CD4-positive, alpha-beta T cell treated with Interleukin-10 for 1 hour (primary cell): ENCODE measurements at regions not wholly inside any gene's neighbourhood (a gene's known extent, or its start where the extent isn't known, plus 50 kb on each side); places are given as distances from the start of the nearest gene placed in this dataset.
"Not testable (repeated sequence)": the region's sequence is repeated elsewhere in the genome, so short reads cannot be mapped to it uniquely, and the experiment has no call there.

Source experiments
- DNase-seq: peaks from one replicate; pipeline ENCODE4 v3.0.0-alpha.2; 2020

DNA sequence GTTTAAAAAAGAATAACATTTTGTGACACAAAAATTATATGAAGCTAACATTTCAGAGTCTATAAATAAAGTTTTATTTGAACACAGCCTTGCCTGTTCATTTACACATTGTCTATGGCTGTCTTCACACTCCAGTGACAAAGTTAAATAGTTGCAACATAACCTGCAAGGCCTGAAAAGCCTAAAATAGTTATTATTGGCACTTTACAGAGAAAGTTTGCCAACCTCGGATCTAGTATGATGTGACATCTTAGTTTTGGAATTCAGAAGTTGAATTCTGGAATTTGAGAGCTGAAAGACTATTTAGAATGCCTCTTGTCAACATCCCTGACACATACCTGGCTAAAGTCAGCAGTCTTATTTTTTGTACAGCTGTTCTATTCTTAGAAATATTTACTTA lies 68.3 kb downstream of the DYRK2 start:
- no peak for DNase-seq

DNA sequence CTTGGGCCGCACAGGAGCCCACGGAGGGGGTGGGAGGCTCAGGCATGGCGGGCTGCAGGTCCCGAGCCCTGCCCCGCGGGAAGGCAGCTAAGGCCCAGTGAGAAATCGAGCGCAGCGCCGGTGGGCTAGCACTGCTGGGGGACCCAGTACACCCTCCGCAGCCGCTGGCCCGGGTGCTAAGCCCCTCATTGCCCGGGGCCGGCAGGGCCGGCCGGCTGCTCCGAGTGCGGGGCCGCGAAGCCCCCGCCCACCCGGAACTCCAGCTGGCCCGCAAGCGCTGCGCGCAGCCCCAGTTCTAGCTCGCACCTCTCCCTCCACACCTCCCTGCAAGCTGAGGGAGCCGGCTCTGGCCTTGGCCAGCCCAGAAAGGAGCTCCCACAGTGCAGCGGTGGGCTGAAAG lies 70.8 kb downstream of the DYRK2 start:
- DNase-seq = not testable (repeated sequence)

DNA sequence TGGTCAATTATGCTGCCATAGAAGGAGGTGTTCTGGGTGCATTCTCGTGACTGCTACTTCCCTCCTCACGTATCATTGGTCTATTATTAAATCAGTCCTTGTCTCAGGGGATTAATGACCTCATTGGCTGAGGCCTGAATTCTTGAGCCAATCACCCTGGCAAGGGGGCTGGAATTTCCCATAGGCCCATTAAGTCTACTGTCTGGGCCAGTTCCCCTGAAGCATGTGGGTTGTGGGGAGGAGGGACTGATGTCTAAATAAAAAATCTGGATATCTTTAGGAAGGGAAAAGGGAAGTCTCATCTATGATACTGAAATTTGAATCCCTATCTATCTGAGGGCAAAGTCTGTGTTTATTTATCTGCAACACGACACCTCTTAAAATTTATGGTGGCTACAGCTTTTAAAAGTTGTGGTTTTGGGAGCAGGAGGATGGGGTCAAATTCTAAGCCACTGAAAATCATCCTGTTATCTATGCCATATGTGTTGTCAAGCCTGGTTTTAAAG lies 71.9 kb downstream of the DYRK2 start:
- DNase-seq = no peak

DNA sequence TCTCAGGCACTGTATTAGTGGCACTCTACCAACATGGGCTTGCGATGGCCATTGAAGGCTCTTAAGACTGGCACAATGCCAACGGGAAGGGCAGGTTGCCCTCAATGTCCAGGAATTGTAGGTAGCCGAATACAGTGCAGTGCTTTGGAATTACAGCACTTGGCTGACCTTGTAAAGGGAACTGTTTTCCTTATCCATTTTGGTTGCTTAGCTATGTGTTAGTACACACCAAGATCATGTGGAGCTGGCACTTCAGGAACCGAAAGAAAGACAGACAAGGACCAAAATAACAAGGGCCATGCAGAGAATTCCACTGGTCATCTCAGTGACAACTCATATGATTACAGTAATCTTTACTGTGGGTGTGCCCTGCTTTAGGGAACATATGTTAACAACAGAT lies 72.7 kb downstream of the DYRK2 start:
- no peak for DNase-seq

DNA sequence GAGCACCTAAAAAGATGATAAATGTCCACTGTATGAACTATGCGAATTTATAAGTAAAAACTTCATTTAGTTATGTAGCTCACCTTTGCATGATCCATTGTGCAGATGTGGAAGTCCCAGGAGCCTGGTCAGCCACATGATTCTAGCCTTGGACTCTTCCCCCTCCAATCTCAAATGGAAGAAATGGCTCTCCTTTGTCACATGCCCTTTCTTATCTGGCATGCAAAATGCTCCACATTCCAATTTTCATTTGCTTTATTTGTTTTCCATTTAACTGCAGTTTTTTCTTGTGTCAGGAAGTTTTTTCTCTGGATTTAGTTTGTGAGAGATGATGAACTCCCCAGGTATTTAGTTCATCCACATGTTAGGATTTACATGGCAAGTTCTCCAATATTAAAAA lies 73.8 kb downstream of the DYRK2 start:
- no peak for DNase-seq

DNA sequence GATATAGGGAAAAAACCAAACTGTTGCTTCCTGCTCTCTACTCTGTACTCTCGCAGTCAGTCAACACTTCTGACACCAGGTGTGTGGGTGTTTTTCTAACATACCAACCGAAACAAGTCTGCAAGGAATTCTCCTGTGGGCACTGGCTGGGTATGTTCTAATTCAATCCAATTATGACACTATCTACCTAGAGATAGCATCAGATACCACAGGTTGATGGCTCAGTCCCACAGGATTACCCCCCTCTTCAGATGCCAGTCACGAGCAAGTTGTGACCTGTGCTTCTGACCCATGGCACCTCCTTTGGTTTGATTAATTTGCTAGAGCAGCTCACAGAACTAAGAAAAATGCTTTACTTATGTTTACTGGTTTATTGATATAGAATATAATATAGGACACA lies 78.3 kb downstream of the DYRK2 start:
- DNase-seq = no peak

DNA sequence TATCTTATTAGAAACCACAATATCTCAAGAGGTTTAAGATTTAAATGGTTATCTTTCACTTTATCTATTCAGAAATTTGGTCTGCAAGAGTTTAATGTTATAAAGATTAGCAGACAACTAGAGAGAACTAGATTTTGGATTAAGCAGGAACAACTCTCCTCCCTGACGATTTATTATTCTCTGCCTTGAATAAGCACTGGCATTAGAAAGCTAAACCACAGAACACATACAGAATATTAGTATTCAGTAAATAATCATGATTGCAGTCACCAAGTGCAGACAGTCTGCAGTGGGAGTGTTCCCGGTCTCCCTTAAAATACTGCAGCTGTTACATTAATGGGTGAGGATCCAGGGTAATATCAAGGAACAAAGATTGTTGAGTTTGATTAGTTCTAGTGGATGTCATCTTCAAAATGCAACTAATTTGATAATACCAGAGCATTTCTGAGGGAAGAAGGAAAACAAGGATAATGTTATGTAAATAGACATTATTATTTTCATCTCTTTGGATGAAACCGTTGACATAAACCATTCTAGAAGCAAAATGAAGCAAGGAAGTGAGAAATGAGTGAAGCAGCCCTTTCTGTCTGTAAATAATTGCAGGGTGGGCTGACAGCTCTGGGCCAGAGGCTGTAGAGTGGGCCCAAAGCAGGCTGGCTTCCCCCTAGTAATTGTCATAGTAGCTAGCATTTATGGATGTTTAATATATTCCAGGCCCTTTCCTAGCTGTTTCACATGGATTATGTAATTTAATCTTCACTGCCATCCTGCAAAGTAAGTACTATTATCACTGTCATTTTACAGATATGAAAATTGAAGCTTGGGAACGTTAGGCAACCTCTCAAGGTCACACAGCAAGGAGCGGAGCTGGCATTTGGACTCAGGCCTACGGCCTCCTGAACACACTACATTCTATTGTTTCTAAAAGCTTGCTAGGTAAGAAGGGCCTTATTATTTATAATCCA lies 79.4 kb downstream of the DYRK2 start:
- DNase-seq = no peak

DNA sequence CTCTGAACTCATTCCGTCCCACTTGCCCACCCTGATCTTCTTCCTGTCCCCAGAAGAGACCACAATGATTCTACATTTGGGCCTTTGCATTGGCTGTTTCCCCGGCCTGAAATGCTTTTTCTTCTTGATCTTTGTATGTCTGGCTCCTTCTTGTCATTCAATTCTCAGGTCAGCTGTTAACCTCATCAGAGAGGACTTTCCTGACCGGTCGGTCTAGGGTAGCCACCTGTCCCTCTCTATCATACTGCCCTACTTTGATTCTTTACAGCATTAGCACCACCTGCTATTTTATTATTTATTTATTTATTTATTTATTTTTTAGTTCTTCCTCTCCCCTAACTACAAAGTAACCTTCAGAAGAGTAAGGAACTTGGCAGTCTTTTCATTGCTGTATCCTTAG lies 84.3 kb downstream of the DYRK2 start:
- DNase-seq = no peak

DNA sequence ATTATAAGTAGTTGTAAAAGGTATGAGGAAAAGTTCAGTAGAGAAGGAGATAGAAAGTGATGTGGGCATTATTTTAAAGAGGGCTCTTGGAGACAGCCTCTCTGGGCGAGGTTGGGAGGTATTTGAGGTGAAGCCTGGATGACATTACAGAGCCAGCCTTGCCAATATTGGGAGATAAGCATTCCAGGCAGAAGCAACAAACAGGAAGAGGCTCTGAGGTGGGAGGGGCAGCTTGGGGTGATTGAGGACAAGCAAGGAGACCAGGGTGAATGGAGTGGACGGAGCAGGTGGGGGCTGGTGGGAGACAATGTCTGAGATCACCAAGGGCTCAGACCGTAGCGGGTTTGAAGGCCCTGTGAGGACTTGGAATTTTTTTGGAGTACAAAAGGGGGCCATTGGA lies 87.3 kb downstream of the DYRK2 start:
- no peak for DNase-seq

DNA sequence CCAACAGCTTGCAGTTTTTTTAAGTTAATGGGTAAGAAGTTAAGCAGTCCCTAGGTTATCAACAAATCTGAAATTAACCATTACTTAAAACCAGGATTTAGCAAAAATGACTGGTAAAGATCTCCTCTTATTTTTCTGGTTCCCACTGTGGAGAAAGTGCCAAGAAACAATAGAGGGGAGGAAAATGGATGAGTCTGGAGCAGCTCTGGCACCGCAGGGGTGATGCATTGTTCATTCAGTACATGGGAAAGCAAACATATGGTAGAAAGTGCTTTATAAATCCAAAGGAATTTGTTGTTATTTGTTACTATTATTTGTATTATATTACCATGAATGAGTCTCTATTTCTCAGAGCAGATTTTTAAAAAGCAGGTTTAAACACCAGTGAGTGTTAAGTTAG lies 92.2 kb downstream of the DYRK2 start:
- DNase-seq = no peak

DNA sequence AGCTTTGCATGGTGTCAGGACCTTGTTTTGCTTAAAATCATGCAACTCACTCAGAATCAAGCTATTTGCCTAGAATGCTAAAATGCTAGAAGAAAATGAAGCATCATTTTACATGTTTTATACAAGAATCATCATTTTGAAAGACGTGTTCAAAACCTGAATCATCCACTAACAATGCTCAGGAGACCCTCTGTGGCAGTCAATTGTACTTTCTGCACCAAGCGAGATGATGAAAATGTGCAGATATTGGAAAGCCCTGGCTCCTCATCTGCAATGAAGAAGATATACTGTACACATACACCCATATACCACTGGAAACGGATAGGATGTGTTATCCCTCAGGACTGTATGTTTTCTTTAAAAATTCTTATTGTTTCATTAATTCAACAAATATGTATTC lies 92.7 kb downstream of the DYRK2 start:
- no peak for DNase-seq

DNA sequence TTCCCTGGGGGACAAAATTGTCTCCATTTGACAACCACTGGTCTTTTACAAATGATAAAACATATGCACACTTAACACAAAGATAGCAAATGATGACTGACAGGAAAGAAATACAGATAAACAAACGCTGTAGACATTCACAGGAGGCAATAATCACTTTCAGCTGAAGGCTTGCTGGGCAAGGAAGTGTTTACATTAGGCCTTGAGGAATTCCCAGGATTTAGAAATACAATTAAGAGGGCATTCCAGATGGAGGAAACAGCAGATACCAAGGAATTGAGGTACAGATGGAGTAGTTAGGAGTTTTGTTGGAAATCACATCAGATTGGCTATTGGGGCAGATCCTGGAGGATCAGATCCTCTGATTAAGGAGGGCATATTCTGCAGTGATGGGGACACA lies 93.9 kb downstream of the DYRK2 start:
- no peak for DNase-seq

DNA sequence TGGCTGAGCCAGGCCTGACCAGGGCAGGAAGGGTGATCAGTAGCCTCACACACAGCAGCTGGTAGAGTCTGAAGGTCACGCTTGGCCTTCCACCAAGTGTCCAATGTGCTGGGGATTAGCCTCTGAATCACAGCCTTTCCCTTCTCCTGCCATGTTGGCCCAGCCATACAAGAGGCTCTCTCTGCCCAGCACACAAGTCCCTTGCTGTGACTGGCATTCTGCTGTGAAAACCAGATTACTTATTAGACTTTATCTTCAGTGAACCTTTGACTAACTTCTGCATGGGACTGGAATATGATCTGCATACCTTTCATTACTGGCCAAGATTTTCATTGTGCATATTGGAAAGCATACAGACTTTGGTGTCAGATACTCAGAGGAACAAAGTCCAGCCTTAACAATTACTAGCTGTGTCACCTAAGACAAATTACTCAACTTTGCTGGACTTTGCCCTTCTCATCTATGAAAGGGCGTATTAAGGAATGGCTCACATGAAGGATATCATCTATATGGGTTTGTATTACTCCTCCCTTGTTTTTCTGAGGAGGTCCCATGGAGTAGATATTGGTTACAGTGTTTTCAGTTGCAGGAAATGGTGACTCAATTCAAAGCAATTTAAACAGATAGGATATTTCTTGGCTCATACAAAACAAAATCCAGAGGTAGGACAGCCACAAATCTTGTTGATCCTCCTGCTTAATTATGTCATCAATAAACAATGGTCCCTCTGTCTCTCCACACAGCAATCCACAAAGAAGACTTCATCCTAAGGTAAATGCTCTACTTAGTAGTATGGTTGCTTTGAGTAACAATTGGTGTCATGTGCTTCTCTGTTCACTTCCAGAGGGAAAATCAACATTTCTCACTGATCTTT lies 99.6 kb downstream of the DYRK2 start:
- no peak for DNase-seq

DNA sequence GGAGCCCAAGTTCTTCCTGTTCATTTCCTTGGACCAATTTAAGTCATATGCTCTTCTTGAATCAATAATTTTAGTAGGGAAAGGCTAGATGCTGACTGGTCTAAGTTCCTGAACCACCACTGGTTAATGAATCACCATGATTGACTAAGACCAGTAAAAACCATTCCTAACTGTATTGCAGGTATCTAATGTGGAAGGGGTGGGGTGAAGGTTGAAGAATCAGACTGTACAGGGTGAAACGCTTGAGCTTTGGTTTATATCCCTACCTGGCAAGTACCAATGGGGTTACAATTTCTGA lies 100.1 kb downstream of the DYRK2 start:
- DNase-seq = no peak

DNA sequence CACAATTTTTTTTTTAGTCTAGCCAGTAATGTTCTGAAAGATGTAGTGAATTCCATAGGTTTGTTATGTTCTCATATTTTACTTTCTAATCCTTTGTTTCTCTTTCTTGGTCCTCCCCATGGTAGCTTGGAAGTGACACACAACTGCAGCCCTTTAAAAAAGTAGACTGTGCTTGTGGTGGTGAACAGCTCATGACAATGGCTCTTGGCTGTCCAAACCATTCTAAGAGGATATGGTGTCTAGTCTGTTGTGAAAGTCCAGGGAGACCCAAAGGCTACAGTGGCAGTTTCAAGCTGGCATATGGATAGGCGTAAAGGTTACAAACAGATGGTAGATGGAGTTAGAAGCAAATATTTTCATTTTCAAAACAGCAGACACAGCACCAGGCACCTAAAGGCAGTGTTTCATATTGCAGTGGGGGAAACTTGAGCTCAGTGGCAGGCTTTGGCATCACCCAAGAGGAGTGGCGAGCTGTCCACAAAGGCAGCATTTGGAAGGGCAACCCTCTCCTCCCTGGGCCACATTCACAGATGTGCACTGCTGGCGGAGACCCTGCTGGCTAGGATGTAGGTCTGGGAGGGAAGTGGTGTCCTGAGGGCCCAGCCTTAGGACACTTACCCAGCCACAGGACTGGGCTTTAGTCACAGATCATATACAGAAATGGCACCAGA lies 102.1 kb downstream of the DYRK2 start:
- no peak for DNase-seq

DNA sequence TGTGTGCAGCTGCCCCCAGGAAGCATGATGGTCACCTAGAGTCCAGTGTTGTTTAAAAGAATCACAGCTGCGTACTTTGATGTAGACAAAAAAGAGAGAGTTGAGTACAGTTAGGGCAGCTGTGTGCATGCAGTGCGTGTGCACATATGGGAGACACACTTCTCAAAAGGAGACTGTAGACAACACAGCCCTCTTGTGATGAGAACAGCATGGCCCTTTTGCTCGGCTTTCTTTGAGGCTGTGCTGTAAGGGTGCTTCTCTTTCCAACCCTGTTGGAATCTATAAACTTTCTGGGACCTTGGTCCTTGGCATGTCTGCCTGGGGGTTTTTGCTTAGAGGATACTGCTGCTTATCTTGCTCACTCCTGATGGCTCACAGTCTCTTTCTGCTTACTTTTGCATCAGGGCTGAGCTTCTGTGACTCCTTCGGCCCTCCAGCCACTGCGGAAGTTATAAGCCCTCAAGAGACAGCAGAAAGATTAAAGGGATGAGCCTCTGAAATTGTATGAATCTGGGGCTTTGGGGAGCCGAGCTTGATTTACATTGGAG lies 102.9 kb downstream of the DYRK2 start:
- DNase-seq = no peak

DNA sequence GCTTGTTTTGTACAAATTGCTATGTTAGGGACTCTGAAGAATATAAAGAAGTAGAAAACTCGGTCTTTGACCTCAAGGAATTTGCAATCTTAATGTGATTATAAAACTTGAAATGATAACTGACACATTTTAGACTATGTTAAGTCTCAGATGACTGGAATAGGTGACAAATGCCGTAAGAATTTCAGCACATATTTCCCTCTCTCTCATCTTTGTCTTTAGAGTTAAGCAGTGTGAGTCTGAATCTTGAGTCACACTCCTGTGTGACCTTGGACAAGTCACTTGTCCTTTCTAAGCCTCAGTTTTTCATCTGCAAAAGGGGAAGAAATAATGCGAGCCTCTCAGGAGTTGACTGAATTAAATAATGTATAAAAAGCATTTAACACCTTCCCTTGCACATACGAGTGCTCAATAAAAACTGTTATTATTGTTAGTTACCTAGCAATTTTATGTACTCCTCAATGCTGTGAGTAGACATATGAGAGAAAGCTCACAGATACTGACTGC lies 103.7 kb downstream of the DYRK2 start:
- DNase-seq = no peak

DNA sequence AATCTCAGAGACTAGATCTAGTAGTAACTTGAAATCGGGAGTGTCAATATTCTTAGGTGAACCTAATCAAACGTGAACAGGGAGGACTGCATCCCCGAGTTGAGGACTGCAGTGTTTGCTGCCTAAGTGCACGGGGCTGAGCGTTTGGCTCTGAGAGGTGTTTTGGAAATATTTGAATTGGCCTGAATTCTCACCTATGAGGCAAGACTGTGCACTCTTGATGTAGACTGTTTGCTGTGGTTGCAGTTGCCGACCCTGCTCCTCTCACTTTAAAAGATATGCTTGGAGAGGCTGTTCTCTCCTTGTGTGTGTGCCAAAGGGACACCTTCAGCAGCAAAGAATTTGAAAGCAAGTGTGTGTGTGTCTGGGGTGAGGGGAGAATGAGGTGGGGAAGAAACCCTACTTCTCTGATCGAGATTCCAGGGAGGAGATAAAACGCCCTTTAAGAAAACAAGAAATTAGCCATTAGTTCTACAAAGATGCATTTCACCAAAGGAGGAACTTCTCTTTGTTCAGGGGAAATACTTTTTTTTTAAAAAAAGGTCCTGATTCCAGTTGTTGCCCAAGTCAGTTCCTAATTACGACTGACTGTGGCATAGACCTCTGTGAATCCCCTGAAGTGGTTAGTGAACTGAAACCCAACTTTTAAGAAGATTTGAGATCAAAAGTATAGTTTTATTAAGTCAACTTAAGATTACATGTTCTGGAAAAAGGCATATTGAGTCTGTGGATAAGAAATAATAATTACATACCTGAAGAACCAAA lies 106.6 kb downstream of the DYRK2 start:
- DNase-seq = no peak

DNA sequence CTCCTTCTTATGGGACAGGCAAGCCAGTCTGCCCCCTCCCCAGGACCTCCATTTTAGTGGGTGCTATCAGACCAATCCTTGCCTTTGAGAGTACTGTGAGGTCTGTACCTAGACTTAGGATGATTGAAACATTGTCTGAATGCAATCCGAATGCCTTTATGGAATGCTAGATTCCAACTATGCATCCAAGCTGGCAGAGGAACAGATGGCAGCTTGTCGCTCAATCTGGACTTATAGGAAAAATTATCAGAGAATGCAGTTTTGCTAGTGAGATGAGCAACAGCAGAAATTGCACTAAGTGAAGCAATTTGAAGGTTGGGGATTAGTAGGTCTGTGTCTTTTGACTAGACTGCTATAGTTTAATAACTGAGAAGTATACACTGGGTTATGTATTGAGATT lies 109.1 kb downstream of the DYRK2 start:
- no peak for DNase-seq

DNA sequence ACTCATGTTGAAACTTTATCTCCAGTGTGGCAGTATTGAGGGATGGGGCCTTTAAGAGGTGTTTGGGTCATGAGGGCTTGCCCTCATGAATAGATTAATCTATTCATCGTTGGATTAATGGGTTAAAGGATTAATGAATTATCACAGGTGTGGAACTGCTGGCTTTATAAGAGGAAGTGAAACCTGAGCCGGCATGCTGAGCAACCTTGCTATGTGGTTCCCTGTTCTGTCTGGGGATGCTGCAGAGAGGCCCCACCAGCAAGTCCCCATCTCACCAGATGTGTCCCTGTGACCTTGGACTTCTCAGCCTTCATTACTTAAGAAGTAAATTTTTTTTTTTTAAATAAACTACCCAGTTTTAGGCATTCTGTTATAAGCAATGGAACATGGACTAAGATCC lies 109.6 kb downstream of the DYRK2 start:
- no peak for DNase-seq

DNA sequence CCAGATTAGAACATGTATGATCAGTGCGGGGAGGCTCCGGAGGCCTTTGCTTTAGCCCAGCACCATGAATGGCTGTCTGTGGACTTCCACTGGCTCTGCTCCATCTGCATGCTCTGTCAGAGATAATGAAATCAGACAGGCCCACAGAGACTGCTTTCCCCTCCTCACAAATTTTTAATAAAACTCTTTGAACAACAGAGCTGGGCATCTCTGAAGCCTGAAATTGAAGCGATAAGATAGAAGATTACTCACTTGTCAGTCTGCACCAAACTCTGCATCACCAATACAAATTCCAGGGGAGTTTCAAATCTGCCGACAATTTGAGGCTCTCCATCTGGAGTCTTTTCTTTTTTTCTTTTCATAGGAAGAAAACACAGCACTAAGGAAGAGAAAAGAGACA lies 110.0 kb downstream of the DYRK2 start:
- DNase-seq = no peak

DNA sequence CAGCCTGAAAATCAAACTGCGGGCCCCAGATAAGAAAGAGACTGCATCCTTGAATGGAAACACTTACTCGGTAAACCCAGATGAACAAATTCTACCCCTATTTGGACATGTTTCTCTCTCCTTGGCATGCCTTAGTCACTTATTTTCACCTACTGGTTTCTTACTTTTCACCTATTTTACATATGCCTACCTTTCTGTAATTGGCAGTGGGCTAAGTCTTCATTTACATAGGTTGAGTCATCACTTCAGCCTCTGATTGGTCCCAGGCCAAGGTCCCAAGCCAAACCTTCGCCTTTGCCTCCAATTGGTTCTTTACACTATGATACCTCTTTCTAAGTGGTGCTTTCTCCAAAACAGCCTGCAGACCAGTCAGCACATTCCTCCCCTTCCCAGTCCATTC lies 111.3 kb downstream of the DYRK2 start:
- no peak for DNase-seq
